Body of pancreas (tissue), 4 donors: ENCODE measurements at regions not wholly inside any gene's neighbourhood (a gene's known extent, or its start where the extent isn't known, plus 50 kb on each side); places are given as distances from the start of the nearest gene placed in this dataset.

Experiments used
- ATAC-seq: fragments of 150-250 bp; one replicate; pipeline ENCODE4 v1.9.1; 2016
- DNase-seq, 4 donors: peaks; one replicate each; pipeline ENCODE4 v3.0.0-alpha.2; 2019
- H3K27ac ChIP-seq, 4 donors: fragments of 200-600 bp; sonication (generic); 1 replicate in 3 of 4; 2 replicates in 1 of 4; pipeline versions ENCODE4 v1.5.1 to v1.6.1; 2016 to 2019; ENCODE audit warnings: mild to moderate bottlenecking in 1 of 4, mixed read lengths in 1 of 4, moderate library complexity in 1 of 4
- H3K27me3 ChIP-seq, 2 donors: fragments of 200-600 bp; sonication (generic); one replicate each; pipeline ENCODE4 v1.6.0; 2016; ENCODE audit warnings: mild to moderate bottlenecking in 1 of 2
- H3K36me3 ChIP-seq, 2 donors: fragments of 200-600 bp; sonication (generic); replicated peaks in 1 of 2; 2 replicates each; pipeline ENCODE4 v1.5.1; 2016; ENCODE audit warnings: low read depth in 2 of 2; ENCODE audit not compliant: insufficient read depth in 1 of 2
- H3K4me1 ChIP-seq: fragments of 200-600 bp; sonication (generic); one replicate; pipeline ENCODE4 v1.6.0; 2016
- H3K4me3 ChIP-seq, 2 donors: fragments of 200-600 bp; sonication (generic); 1 replicate in 1 of 2; 2 replicates in 1 of 2; pipeline ENCODE4 v1.5.1; 2016 to 2019
- H3K9me3 ChIP-seq, 3 donors: fragments of 200-600 bp; sonication (generic); 1 replicate in 2 of 3; 2 replicates in 1 of 3; pipeline ENCODE4 v1.5.1; 2016
- CTCF ChIP-seq, 7 experiments: fragments of 450-650 bp in 4 of 7; fragments of 200-600 bp in 3 of 7; sonication (generic) in 3 of 7; IDR thresholded peaks; one replicate each; pipeline ENCODE4 v1.5.1; 2016 to 2019; ENCODE audit warnings: antibody characterized with exemption in 7 of 7
- POLR2A ChIP-seq, 3 donors: fragments of 450-650 bp; IDR thresholded peaks; one replicate each; pipeline ENCODE4 v1.6.1; 2016; ENCODE audit warnings: antibody characterized with exemption in 3 of 3, mild to moderate bottlenecking in 2 of 3
- WGBS, 2 donors: methylation state at CpG; one replicate each; pipeline ENCODE4 v1.1.5; 2017; 5-methylcytosine and 5-hydroxymethylcytosine counted together
- intact Hi-C: fragments of 100-400 bp; cut with DNase I; formaldehyde crosslinking; loops from one replicate; pipeline ENCODE4 v1.15.1; 2023

DNA sequence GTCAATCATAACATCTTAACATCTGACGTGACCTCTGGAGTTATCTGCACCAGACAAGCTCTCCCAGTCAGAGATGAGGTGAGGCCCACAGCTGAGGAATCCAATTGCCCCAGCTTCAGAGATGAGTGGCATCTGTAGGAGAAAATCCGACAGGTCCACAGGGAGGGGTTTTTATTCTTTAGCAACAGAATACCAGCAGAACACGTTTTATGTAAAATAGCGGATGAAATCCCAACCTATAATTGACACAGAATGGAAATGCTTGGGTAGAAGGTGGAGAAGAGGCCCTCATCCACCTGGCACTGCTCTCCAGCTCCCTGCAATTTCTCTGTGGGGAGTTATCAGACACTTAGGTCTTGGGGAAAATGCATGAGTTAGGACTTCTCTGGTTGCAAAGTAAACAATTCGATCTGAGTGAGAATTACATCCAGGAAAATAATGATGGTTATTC, 144.2 kb upstream of the NRP1 start:
- TF ChIP-seq POLR2A (IDR thresholded peaks at IDR 0.05) (no peak), CTCF (IDR thresholded peaks at IDR 0.05) (no peak)
- intact Hi-C loops: no loop called here
- no peak for DNase-seq
- Histone ChIP-seq H3K27ac (no peak overlapping the region), H3K27me3 (no peaks in the 10 kb centered on the region), H3K4me1 (no peaks in the 10 kb centered on the region), H3K4me3 (no peak overlapping the region), H3K36me3 (no peaks in the 10 kb centered on the region), H3K9me3 (no peaks in the 10 kb centered on the region)
- WGBS, 2 donors: 86 to 90% methylated on average over 5 of the region's 5 CpGs
- ATAC-seq: no peak

DNA sequence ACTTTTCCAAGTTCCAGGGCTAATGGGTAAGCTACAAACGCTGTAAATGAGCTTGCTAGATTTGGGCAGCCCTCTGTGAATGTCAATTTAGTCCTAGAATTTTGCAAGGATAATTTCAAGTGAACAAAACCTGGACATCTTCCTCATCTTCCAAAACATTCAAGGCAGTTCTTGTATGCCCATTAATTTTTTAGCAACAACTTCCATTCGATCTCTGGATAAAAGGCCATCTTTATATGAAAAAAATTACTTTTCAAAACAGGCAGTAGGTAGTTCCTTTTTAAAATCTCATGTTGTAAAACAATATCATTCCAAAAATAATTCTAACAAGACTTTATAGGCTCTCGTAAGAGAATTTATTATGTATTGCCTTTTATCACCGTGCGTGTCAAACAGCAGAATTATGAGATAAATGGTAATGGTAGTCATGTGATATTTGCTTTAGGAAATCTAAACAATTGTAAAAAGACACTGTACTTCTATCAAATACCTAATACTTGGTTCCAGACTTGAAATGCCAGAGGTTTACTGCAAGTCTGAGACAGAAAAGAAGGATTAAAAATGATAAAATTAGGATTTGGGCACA, 143.7 kb upstream of the NRP1 start:
- no peak for TF ChIP-seq POLR2A (IDR thresholded peaks at IDR 0.05)
- TF ChIP-seq CTCF (IDR thresholded peaks at IDR 0.05): no peak
- Histone ChIP-seq H3K4me3 (no peak overlapping the region), H3K27ac (no peak overlapping the region), H3K4me1 (no peaks in the 10 kb centered on the region), H3K9me3 (no peaks in the 10 kb centered on the region), H3K36me3 (no peaks in the 10 kb centered on the region), H3K27me3 (no peaks in the 10 kb centered on the region)
- DNase-seq (no peak), ATAC-seq (no peak)
- 48 to 49% methylated on average over 5 of the region's 5 CpGs for WGBS, 2 donors
- intact Hi-C loops: no loop called here

DNA sequence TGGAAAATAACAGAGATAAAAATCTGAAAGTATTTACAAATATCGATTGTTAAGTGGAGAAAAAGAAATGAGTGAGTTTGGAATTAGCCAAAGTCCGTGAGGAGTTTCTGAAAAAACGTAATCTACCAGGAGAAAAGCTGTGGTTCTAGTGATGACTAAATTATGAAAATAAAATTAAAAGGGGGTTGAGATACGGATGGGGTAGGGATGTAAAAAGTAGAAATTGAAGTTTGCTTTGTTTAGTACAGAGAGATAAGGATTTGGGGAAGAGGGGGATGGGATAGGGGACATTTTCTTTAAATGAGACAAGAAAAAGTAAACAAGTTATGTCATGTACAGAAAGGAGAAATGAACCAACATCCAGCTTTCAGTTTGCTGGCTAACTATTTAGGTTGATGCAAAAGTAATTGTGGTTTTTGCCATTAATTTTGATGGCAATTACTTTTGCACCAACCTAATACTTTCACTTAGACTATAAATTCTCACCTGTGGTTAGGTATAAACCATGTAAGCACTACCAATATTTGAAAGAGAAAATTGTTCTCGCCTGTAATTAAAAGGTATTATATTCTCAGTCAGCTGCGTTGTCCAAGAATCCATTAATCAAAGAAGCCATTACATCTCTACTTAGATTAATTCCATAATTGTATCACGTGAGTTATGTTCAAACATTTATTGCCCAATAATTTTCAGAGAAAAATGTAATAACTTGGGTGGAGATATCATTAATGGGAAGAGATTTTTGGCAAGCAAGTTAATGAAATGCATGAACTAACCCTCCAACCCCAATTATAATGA, 143.0 kb upstream of the NRP1 start:
- 54 to 63% methylated on average over 7 of the region's 7 CpGs for WGBS, 2 donors
- TF ChIP-seq POLR2A (IDR thresholded peaks at IDR 0.05) (no peak), CTCF (IDR thresholded peaks at IDR 0.05) (no peak)
- intact Hi-C loops: no loop called here

GRCh38 chr10:33476757-33477273, 142.3 kb upstream of the NRP1 start:
- H3K27me3 ChIP-seq: no peaks in the 10 kb centered on the region
- TF ChIP-seq CTCF (IDR thresholded peaks at IDR 0.05) (no peak), POLR2A (IDR thresholded peaks at IDR 0.05) (no peak)
- DNase-seq (no peak), ATAC-seq (no peak)
- WGBS, 2 donors: 88 to 89% methylated on average over 13 of the region's 13 CpGs
- no peak overlapping the region for H3K27ac ChIP-seq
- no peaks in the 10 kb centered on the region for H3K9me3 ChIP-seq
- H3K4me3 ChIP-seq: no peak overlapping the region
- no peaks in the 10 kb centered on the region for H3K4me1 ChIP-seq
- H3K36me3 ChIP-seq: no peaks in the 10 kb centered on the region
- intact Hi-C loops: no loop called here

More for the DNA sequence above, 143.0 kb upstream of the NRP1 start:
- H3K4me1 ChIP-seq: no peaks in the 10 kb centered on the region
- ATAC-seq (no peak), DNase-seq (no peak)
- H3K27ac ChIP-seq: no peak overlapping the region
- H3K27me3 ChIP-seq: no peaks in the 10 kb centered on the region
- no peaks in the 10 kb centered on the region for H3K36me3 ChIP-seq
- no peak overlapping the region for H3K4me3 ChIP-seq
- H3K9me3 ChIP-seq: no peaks in the 10 kb centered on the region
